ENCODE measurements at regions not wholly inside any gene's neighbourhood (a gene's known extent, or its start where the extent isn't known, plus 50 kb on each side); places are given as distances from the start of the nearest gene placed in this dataset.

GRCh38 chr7:45455662-45456061 is 118.5 kb upstream of the ADCY1 start:
- no peak for TF ChIP-seq POLR2AphosphoS5 (IDR thresholded peaks at IDR 0.05)
- TF ChIP-seq CTCF (IDR thresholded peaks at IDR 0.05): no peak
- TF ChIP-seq POLR2A (IDR thresholded peaks at IDR 0.05): no peak
